Fibroblast of lung (primary cell): ENCODE measurements at regions not wholly inside any gene's neighbourhood (a gene's known extent, or its start where the extent isn't known, plus 50 kb on each side); places are given as distances from the start of the nearest gene placed in this dataset.

ENCODE experiments used
- EZH2 ChIP-seq: IDR thresholded peaks from 2 replicates; pipeline ENCODE4 v1.5.1; 2012; ENCODE audit warnings: low read length, control low read depth, mild to moderate bottlenecking; ENCODE audit errors: missing control alignments
- TF ChIP-seq, protein P1 (sequence below), 2 donors: IDR thresholded peaks in 1 of 2; conservative IDR thresholded peaks in 1 of 2; 1 replicate in 1 of 2; 2 replicates in 1 of 2; pipeline ENCODE4 v1.5.1; 2011 to 2012; ENCODE audit warnings: low read length in 2 of 2, control low read depth in 1 of 2, inconsistent platforms in 1 of 2, low read depth in 1 of 2, mild to moderate bottlenecking in 1 of 2

DNA sequence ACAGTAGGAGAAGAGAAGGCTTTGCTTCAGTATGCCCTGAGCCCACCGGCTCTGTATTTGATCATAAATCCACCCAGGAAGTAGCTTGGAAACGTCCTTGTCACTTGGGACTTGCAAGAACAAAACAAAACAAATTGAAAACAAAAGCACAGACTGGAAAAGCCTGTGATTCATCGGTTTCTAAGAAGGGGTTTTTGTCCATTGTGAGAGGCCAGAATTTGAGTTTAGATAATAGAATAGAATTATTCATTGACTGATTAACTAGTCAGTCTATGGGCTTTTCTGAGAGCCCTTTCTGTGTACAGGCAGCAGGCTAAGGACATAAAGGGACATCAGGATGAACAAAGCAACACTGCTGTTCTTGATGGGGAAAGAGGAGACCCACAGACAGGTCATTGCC lies 424.8 kb downstream of the IRX1 start:
- TF ChIP-seq, protein P1, sequence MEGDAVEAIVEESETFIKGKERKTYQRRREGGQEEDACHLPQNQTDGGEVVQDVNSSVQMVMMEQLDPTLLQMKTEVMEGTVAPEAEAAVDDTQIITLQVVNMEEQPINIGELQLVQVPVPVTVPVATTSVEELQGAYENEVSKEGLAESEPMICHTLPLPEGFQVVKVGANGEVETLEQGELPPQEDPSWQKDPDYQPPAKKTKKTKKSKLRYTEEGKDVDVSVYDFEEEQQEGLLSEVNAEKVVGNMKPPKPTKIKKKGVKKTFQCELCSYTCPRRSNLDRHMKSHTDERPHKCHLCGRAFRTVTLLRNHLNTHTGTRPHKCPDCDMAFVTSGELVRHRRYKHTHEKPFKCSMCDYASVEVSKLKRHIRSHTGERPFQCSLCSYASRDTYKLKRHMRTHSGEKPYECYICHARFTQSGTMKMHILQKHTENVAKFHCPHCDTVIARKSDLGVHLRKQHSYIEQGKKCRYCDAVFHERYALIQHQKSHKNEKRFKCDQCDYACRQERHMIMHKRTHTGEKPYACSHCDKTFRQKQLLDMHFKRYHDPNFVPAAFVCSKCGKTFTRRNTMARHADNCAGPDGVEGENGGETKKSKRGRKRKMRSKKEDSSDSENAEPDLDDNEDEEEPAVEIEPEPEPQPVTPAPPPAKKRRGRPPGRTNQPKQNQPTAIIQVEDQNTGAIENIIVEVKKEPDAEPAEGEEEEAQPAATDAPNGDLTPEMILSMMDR (conservative IDR thresholded peaks at IDR 0.05 in 1 of 2, IDR thresholded peaks at IDR 0.05 in 1 of 2; ENCODE audit: low read depth in 1 of 2, low read length in 2 of 2), result no peak
- no peak for TF ChIP-seq EZH2
